K562 (cell line): ENCODE measurements at regions not wholly inside any gene's neighbourhood (a gene's known extent, or its start where the extent isn't known, plus 50 kb on each side); places are given as distances from the start of the nearest gene placed in this dataset.

Source experiments
- ATF1 ChIP-seq, 2 experiments: fragments of 450-650 bp in 1 of 2; IDR thresholded peaks; 2 replicates each; pipeline ENCODE4 v1.6.1; 2016; ENCODE audit warnings: missing compliant biosample characterization in 1 of 2, missing genetic modification characterization in 1 of 2
- CUX1 ChIP-seq: fragments of 200-800 bp; sonication (Bioruptor generic); IDR thresholded peaks from 2 replicates; pipeline ENCODE4 v1.6.1; 2016; ENCODE audit warnings: missing genetic modification characterization, missing compliant biosample characterization
- ETS2 ChIP-seq: IDR thresholded peaks from 2 replicates; pipeline ENCODE4 v1.6.1; 2016; ENCODE audit warnings: borderline replicate concordance, missing genetic modification characterization, mild to moderate bottlenecking, moderate library complexity, missing compliant biosample characterization; ENCODE audit not compliant: poor library complexity, severe bottlenecking
- HSF4 ChIP-seq: fragments of 250-450 bp; sonication (Bioruptor Pico); IDR thresholded peaks from 2 replicates; pipeline ENCODE4 v2.1.2; 2022; ENCODE audit warnings: mild to moderate bottlenecking, moderate library complexity, borderline replicate concordance
- PCBP1 ChIP-seq: fragments of 200-400 bp; formaldehyde crosslinking; IDR thresholded peaks from 2 replicates; pipeline ENCODE4 v1.6.1; 2018; ENCODE audit warnings: mild to moderate bottlenecking, low read depth, low read length; ENCODE audit not compliant: poor library complexity, severe bottlenecking
- POLR3A ChIP-seq: IDR thresholded peaks from 2 replicates; pipeline ENCODE4 v1.6.1; 2011; ENCODE audit warnings: borderline replicate concordance, mild to moderate bottlenecking, moderate library complexity; ENCODE audit not compliant: insufficient read length, insufficient read depth; ENCODE audit errors: extremely low read depth
- ZHX1 ChIP-seq: fragments of 150-350 bp; conservative IDR thresholded peaks from 2 replicates; pipeline ENCODE4 v1.6.1; 2014; ENCODE audit warnings: low read length
- TF ChIP-seq, protein P1 (sequence below): fragments of 250-450 bp; sonication (Bioruptor Pico); IDR thresholded peaks from 2 replicates; pipeline ENCODE4 v1.5.0; 2021; ENCODE audit warnings: mild to moderate bottlenecking, moderate library complexity
- TF ChIP-seq, protein P2 (sequence below): fragments of 200-800 bp; sonication (Bioruptor generic); IDR thresholded peaks from 2 replicates; pipeline ENCODE4 v1.6.1; 2017; ENCODE audit warnings: missing genetic modification characterization, missing compliant biosample characterization
- TF ChIP-seq, protein P3 (sequence below): IDR thresholded peaks from 2 replicates; pipeline ENCODE4 v1.6.1; 2011; ENCODE audit not compliant: insufficient read length; ENCODE audit errors: extremely low read depth

DNA sequence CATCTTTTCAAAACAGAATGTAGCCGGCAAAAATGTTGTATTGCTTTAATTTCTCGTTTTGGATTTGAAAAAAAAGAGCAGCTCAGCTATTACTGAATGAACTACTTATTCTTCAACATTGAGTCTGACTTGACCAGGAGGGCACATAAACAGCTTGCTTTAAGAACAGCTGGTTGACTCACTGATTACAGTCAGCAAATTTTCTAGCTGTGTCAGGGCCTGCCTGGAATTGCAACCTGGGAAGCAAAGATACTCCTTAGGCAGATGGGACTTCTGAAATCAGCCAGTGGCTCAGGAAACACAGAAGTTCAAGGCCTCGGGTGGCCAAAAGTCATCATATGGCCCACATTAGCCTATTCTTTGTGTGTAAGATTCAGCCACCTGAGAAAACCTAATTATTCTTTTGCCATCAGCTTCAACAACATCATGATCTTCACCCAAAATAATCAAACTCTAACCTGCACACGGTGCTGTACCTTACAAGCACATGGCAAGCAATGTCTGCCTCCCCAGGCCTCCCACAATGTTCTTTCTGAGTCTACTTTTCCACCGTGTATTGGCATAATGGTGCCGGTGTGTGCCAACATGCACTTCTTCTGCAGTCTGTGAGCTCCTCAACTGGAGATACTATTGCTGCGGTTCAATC is 307.2 kb downstream of the HHIPL2 start (continued):
- TF ChIP-seq, protein P1, sequence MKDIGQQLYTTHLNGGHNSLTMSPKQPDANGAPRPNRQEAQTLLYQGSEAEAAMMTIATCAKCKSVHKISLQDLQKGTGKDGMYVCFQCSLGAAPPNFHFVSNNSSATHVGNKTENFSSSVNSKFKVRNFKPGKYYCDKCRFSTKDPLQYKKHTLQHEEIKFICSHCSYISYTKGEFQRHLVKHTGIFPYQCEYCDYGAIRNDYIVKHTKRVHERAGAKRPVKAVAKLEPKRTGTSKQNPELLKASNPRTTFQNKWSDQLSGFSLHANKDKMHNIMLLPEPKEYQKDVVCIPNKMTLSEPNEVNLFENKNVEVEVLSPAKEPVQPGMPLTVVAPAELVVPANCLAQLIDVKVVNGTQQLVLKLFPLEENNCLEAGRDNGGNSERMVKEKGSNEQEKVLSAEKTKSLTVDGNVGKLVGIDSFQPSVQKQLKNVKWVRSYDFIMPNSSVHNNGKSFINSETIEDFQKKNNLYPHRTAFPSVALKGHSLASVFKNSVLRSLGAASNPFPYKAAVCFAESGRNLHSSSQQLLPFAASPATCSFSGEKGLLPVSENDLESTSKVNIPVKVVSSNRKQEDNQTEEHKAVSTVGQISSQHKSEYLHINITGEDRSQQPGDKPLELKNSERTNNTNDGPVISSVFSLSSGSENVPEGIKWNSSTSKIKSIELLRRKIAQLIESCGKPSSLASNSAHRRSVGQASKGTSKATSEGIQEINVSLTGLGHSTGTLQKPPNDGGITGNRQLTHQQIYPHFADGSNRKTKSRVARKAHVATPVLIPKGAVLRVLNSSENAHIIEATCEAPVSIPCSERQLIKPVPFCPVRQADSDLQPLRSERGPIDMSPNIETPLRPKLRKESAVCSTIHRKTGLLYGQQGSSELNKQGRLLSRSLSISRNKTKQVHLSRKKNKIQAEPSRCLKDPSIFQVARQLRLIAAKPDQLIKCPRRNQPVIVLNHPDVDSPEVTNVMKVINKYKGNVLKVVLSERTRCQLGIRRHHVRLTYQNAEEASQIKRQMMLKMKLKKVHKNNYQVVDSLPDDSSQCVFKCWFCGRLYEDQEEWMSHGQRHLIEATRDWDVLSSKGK: no peak
- TF ChIP-seq ETS2 (tag) (no peak), ATF1 (CRISPR knock-in tag; IDR thresholded peaks at IDR 0.05) (no peak), ATF1 (tag; IDR thresholded peaks at IDR 0.05) (no peak), PCBP1 (no peak), CUX1 (CRISPR knock-in tag) (peak; percentile 56; the same call in 1 of the 2 replicates), POLR3A (no peak), HSF4 (no peak), ZHX1 (no peak)
- TF ChIP-seq, protein P2, sequence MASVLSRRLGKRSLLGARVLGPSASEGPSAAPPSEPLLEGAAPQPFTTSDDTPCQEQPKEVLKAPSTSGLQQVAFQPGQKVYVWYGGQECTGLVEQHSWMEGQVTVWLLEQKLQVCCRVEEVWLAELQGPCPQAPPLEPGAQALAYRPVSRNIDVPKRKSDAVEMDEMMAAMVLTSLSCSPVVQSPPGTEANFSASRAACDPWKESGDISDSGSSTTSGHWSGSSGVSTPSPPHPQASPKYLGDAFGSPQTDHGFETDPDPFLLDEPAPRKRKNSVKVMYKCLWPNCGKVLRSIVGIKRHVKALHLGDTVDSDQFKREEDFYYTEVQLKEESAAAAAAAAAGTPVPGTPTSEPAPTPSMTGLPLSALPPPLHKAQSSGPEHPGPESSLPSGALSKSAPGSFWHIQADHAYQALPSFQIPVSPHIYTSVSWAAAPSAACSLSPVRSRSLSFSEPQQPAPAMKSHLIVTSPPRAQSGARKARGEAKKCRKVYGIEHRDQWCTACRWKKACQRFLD (CRISPR knock-in tag): no peak
- TF ChIP-seq, protein P3, sequence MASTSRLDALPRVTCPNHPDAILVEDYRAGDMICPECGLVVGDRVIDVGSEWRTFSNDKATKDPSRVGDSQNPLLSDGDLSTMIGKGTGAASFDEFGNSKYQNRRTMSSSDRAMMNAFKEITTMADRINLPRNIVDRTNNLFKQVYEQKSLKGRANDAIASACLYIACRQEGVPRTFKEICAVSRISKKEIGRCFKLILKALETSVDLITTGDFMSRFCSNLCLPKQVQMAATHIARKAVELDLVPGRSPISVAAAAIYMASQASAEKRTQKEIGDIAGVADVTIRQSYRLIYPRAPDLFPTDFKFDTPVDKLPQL: no peak
